Liver (tissue), 3 donors: ENCODE measurements at regions not wholly inside any gene's neighbourhood (a gene's known extent, or its start where the extent isn't known, plus 50 kb on each side); places are given as distances from the start of the nearest gene placed in this dataset.

Experiments
- EGR1 ChIP-seq, 2 donors: IDR thresholded peaks; 2 replicates each; pipeline ENCODE4 v1.6.1; 2016 to 2018; ENCODE audit warnings: antibody characterized with exemption in 2 of 2, low read depth in 2 of 2
- JUND ChIP-seq, 2 donors: IDR thresholded peaks; 2 replicates each; pipeline ENCODE4 v1.6.1; 2016; ENCODE audit warnings: antibody characterized with exemption in 2 of 2
- NR2F2 ChIP-seq: IDR thresholded peaks from 2 replicates; pipeline ENCODE4 v1.6.1; 2016; ENCODE audit warnings: antibody characterized with exemption
- RAD21 ChIP-seq, 2 donors: IDR thresholded peaks; 2 replicates each; pipeline ENCODE4 v1.6.1; 2016; ENCODE audit warnings: antibody characterized with exemption in 2 of 2, mild to moderate bottlenecking in 2 of 2
- YY1 ChIP-seq: IDR thresholded peaks from 2 replicates; pipeline ENCODE4 v1.6.1; 2016; ENCODE audit warnings: antibody characterized with exemption, mild to moderate bottlenecking
- TF ChIP-seq, protein P1 (sequence below): fragments of 150-350 bp; IDR thresholded peaks from 2 replicates; pipeline ENCODE4 v1.5.1; 2017; ENCODE audit warnings: improper control_type of control experiment, low read depth, low read length; ENCODE audit not compliant: missing input control
- TF ChIP-seq, protein P2 (sequence below): IDR thresholded peaks from 2 replicates; pipeline ENCODE4 v1.6.1; 2016; ENCODE audit warnings: antibody characterized with exemption
- TF ChIP-seq, protein P3 (sequence below): IDR thresholded peaks from 2 replicates; pipeline ENCODE4 v1.6.1; 2016; ENCODE audit warnings: antibody characterized with exemption
- TF ChIP-seq, protein P4 (sequence below): IDR thresholded peaks from 2 replicates; pipeline ENCODE4 v1.6.1; 2016; ENCODE audit warnings: antibody characterized with exemption, mild to moderate bottlenecking
- donor health status: healthy.
- donor health status: healthy.

DNA sequence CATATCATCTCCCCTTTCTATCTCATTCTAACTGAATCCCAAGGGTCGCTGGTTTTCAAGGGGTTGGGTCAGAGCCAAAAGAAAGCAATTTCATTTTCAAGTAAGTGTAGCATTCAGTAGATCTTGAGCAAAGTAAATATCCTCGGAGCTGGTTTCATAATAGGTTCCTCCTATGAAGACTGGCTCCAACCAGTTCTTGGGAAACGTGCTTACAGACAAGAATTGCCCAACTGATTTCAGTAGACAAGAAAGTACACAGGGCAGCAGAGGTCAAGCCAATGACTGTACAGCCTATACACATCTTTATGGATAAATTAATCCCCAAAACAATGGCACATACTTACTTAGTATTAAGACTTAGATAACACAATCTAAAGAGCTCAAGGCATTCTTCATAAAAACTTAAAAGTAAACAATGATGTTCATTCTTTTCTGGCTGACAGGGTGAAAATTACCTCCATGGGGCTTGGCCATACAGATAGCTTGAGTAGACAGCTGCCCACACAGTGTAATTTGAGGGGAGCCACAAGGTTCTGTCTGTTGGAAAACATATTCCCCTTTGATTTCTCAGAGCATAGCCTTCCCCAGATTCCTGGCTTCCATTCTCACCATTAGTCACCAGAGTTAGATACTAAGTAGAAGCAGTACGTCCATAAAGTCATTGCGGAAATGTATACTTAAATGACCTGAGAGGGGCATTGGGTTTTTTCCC, 163.9 kb downstream of the ARRDC3 start:
- TF ChIP-seq, protein P1, sequence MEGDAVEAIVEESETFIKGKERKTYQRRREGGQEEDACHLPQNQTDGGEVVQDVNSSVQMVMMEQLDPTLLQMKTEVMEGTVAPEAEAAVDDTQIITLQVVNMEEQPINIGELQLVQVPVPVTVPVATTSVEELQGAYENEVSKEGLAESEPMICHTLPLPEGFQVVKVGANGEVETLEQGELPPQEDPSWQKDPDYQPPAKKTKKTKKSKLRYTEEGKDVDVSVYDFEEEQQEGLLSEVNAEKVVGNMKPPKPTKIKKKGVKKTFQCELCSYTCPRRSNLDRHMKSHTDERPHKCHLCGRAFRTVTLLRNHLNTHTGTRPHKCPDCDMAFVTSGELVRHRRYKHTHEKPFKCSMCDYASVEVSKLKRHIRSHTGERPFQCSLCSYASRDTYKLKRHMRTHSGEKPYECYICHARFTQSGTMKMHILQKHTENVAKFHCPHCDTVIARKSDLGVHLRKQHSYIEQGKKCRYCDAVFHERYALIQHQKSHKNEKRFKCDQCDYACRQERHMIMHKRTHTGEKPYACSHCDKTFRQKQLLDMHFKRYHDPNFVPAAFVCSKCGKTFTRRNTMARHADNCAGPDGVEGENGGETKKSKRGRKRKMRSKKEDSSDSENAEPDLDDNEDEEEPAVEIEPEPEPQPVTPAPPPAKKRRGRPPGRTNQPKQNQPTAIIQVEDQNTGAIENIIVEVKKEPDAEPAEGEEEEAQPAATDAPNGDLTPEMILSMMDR = no peak
- TF ChIP-seq, protein P2, sequence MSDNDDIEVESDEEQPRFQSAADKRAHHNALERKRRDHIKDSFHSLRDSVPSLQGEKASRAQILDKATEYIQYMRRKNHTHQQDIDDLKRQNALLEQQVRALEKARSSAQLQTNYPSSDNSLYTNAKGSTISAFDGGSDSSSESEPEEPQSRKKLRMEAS = no peak
- TF ChIP-seq JUND (IDR thresholded peaks at IDR 0.05) (no peak), EGR1 (IDR thresholded peaks at IDR 0.05; ENCODE audit: low read depth in 2 of 2) (no peak), RAD21 (IDR thresholded peaks at IDR 0.05) (peak in 1 of 2 donors; percentile 5), NR2F2 (no peak), YY1 (no peak)
- TF ChIP-seq, protein P3, sequence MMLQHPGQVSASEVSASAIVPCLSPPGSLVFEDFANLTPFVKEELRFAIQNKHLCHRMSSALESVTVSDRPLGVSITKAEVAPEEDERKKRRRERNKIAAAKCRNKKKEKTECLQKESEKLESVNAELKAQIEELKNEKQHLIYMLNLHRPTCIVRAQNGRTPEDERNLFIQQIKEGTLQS = no peak
- TF ChIP-seq, protein P4, sequence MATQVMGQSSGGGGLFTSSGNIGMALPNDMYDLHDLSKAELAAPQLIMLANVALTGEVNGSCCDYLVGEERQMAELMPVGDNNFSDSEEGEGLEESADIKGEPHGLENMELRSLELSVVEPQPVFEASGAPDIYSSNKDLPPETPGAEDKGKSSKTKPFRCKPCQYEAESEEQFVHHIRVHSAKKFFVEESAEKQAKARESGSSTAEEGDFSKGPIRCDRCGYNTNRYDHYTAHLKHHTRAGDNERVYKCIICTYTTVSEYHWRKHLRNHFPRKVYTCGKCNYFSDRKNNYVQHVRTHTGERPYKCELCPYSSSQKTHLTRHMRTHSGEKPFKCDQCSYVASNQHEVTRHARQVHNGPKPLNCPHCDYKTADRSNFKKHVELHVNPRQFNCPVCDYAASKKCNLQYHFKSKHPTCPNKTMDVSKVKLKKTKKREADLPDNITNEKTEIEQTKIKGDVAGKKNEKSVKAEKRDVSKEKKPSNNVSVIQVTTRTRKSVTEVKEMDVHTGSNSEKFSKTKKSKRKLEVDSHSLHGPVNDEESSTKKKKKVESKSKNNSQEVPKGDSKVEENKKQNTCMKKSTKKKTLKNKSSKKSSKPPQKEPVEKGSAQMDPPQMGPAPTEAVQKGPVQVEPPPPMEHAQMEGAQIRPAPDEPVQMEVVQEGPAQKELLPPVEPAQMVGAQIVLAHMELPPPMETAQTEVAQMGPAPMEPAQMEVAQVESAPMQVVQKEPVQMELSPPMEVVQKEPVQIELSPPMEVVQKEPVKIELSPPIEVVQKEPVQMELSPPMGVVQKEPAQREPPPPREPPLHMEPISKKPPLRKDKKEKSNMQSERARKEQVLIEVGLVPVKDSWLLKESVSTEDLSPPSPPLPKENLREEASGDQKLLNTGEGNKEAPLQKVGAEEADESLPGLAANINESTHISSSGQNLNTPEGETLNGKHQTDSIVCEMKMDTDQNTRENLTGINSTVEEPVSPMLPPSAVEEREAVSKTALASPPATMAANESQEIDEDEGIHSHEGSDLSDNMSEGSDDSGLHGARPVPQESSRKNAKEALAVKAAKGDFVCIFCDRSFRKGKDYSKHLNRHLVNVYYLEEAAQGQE = no peak
